ENCODE measurements at regions not wholly inside any gene's neighbourhood (a gene's known extent, or its start where the extent isn't known, plus 50 kb on each side); places are given as distances from the start of the nearest gene placed in this dataset.

DNA sequence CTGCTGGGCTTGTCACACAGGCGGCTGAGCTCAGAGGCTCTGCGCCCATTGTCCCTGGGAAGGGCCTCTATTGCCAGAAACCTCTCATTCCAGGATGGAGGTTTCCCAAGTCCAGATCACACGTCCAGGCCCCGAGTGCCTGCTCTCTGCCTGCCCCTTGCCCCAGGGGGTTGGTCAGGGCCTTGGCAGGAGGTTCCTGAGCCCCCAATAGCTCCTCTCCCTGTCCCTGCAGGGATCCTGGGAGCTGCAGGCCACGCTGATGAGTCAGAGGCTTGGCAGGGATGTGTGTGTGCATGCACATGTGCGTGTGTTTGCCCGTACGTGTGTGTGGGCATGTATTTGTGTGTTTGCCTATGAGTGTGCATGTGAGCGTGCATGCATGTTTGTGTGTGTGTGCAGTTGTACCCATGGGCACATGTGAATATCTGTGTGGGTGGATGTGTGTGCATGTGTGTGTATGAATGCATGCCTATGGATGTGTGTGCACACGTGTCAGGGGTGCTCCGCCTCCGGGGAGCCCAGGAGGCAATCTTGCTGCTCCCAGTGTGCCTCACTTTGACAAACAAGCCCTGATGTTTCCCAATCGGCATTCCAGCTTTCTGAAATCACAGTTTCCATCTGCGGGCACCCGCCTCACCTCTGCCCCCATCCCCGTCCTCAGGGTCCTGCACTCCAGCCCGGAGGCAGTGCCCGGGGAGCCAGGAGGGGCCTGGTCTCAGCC is 98.4 kb upstream of the GSE1 start (continued):
- TF ChIP-seq REST (IDR thresholded peaks at IDR 0.05; ENCODE audit: borderline replicate concordance in 1 of 2, low read depth in 1 of 2, low read length in 2 of 2) = peak in 1 of 2 experiments; percentile 54; a peak in 1 of 4 replicates
- TF ChIP-seq NR2F2 (IDR thresholded peaks at IDR 0.05; ENCODE audit: borderline replicate concordance, low read depth) = peak; percentile 94
- TF ChIP-seq GZF1 (CRISPR knock-in tag; IDR thresholded peaks at IDR 0.05) = peak; percentile 95; the same call in 1 of the 2 replicates
- TF ChIP-seq PHF8 (CRISPR knock-in tag; IDR thresholded peaks at IDR 0.05) = no peak; the same call in 1 of the 2 replicates
- peak; percentile 86; the same call in 1 of the 2 replicates for TF ChIP-seq SMAD3 (CRISPR knock-in tag; IDR thresholded peaks at IDR 0.05)
- TF ChIP-seq MED13 (CRISPR knock-in tag; IDR thresholded peaks at IDR 0.05) = peak; percentile 98
- peak; percentile 83 for TF ChIP-seq POLR2G (IDR thresholded peaks at IDR 0.05; ENCODE audit: low read depth, low read length)
- peak; percentile 63 for TF ChIP-seq ZNF629 (CRISPR knock-in tag; conservative IDR thresholded peaks at IDR 0.05)
- TF ChIP-seq FOXA3 (CRISPR knock-in tag; IDR thresholded peaks at IDR 0.05) = peak; percentile 97
- TF ChIP-seq ZNF281 (CRISPR knock-in tag; IDR thresholded peaks at IDR 0.05; ENCODE audit: borderline replicate concordance) = peak; percentile 50; the same call in 1 of the 2 replicates
- TF ChIP-seq, protein P1, sequence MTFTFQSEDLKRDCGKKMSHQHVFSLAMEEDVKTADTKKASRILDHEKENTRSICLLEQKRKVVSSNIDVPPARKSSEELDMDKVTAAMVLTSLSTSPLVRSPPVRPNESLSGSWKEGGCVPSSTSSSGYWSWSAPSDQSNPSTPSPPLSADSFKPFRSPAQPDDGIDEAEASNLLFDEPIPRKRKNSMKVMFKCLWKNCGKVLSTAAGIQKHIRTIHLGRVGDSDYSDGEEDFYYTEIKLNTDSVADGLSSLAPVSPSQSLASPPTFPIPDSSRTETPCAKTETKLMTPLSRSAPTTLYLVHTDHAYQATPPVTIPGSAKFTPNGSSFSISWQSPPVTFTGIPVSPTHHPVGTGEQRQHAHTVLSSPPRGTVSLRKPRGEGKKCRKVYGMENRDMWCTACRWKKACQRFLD (CRISPR knock-in tag; IDR thresholded peaks at IDR 0.05; ENCODE audit: borderline replicate concordance) = peak; percentile 57; the same call in 1 of the 2 replicates
- TF ChIP-seq POLR2AphosphoS2 (IDR thresholded peaks at IDR 0.05; ENCODE audit: low read depth, low read length) = no peak
- peak; percentile 63 for TF ChIP-seq SOX13 (IDR thresholded peaks at IDR 0.05)
- peak in 1 of 2 experiments; percentile 86; a peak in 2 of 4 replicates for TF ChIP-seq SOX13 (CRISPR knock-in tag; conservative IDR thresholded peaks at IDR 0.05 in 1 of 2, IDR thresholded peaks at IDR 0.05 in 1 of 2)
- peak; percentile 67; the same call in 1 of the 2 replicates for TF ChIP-seq MTF2 (CRISPR knock-in tag; IDR thresholded peaks at IDR 0.05; ENCODE audit: borderline replicate concordance)
- TF ChIP-seq ZNF670 (CRISPR knock-in tag; IDR thresholded peaks at IDR 0.05; ENCODE audit: borderline replicate concordance) = peak; percentile 96; the same call in 1 of the 2 replicates
- TF ChIP-seq GTF3A (CRISPR knock-in tag; conservative IDR thresholded peaks at IDR 0.05) = peak; percentile 90; the same call in 1 of the 2 replicates
- TF ChIP-seq MYC (CRISPR knock-in tag; IDR thresholded peaks at IDR 0.05; ENCODE audit: borderline replicate concordance) = peak; percentile 99
- TF ChIP-seq, protein P2, sequence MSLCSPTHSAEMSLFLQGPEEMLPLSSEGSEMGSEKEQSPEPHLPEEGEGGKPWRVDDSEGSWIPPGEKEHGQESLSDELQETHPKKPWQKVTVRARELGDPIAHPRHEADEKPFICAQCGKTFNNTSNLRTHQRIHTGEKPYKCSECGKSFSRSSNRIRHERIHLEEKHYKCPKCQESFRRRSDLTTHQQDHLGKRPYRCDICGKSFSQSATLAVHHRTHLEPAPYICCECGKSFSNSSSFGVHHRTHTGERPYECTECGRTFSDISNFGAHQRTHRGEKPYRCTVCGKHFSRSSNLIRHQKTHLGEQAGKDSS (CRISPR knock-in tag; IDR thresholded peaks at IDR 0.05; ENCODE audit: borderline replicate concordance, low read depth) = peak; percentile 95; the same call in 1 of the 2 replicates
- TF ChIP-seq ZNF224 (CRISPR knock-in tag; IDR thresholded peaks at IDR 0.05) = peak; percentile 96; the same call in 1 of the 2 replicates
- peak; percentile 80 for TF ChIP-seq PHF5A (CRISPR knock-in tag; IDR thresholded peaks at IDR 0.05; ENCODE audit: low read depth, unreplicated experiment)
